Esophagus muscularis mucosa (tissue), 4 donors: ENCODE measurements at regions not wholly inside any gene's neighbourhood (a gene's known extent, or its start where the extent isn't known, plus 50 kb on each side); places are given as distances from the start of the nearest gene placed in this dataset.
"Not testable (repeated sequence)": the region's sequence is repeated elsewhere in the genome, so short reads cannot be mapped to it uniquely, and the experiment has no call there.

Experiments used
- DNase-seq: peaks from one replicate; pipeline ENCODE4 v3.0.0-alpha.2; 2017; ENCODE audit errors: extremely low spot score
- H3K27ac ChIP-seq, 4 donors: fragments of 200-600 bp; sonication (generic); replicated peaks in 1 of 4; 1 replicate in 3 of 4; 2 replicates in 1 of 4; pipeline ENCODE4 v1.5.1; 2016 to 2019; ENCODE audit warnings: mild to moderate bottlenecking in 1 of 4
- H3K27me3 ChIP-seq, 4 donors: fragments of 200-600 bp; sonication (generic); one replicate each; pipeline versions ENCODE4 v1.5.1 to v1.6.0; 2016 to 2019
- H3K36me3 ChIP-seq, 4 donors: fragments of 200-600 bp; sonication (generic); one replicate each; pipeline ENCODE4 v1.5.1; 2016 to 2019
- H3K4me1 ChIP-seq, 4 donors: fragments of 200-600 bp; sonication (generic); one replicate each; pipeline ENCODE4 v1.5.1; 2016 to 2019
- H3K4me3 ChIP-seq, 4 donors: fragments of 200-600 bp; sonication (generic); 1 replicate in 2 of 4; 2 replicates in 2 of 4; pipeline ENCODE4 v1.5.1; 2016 to 2019; ENCODE audit warnings: mild to moderate bottlenecking in 4 of 4, moderate library complexity in 1 of 4
- H3K9me3 ChIP-seq, 4 donors: fragments of 200-600 bp; sonication (generic); 1 replicate in 3 of 4; 2 replicates in 1 of 4; pipeline ENCODE4 v1.5.1; 2016 to 2019
- CTCF ChIP-seq, 3 experiments: fragments of 200-600 bp in 2 of 3; fragments of 450-650 bp in 1 of 3; sonication (generic) in 2 of 3; IDR thresholded peaks; one replicate each; pipeline ENCODE4 v1.5.1; 2017 to 2019; ENCODE audit warnings: antibody characterized with exemption in 3 of 3, mild to moderate bottlenecking in 2 of 3, moderate library complexity in 1 of 3
- EP300 ChIP-seq: sonication (generic); formaldehyde crosslinking; IDR thresholded peaks from one replicate; pipeline ENCODE4 v1.6.1; 2017; ENCODE audit warnings: antibody characterized with exemption
- POLR2A ChIP-seq: fragments of 450-650 bp; IDR thresholded peaks from one replicate; pipeline ENCODE4 v1.6.1; 2017; ENCODE audit warnings: antibody characterized with exemption, moderate library complexity, mild to moderate bottlenecking, low read depth
- POLR2AphosphoS5 ChIP-seq, 2 donors: sonication (generic); formaldehyde crosslinking; IDR thresholded peaks; one replicate each; pipeline ENCODE4 v1.6.1; 2017; ENCODE audit warnings: antibody characterized with exemption in 2 of 2
- WGBS: methylation state at CpG from one replicate; pipeline ENCODE4 v1.1.5; 2018; 5-methylcytosine and 5-hydroxymethylcytosine counted together
- intact Hi-C: fragments of 100-400 bp; cut with DNase I; formaldehyde crosslinking; loops from one replicate; pipeline ENCODE4 v1.15.1; 2023

GRCh38 chrX:114028907-114029662 lies 554.8 kb upstream of the HTR2C start:
- TF ChIP-seq POLR2A (no peak), CTCF (IDR thresholded peaks at IDR 0.05) (no peak), POLR2AphosphoS5 (IDR thresholded peaks at IDR 0.05) (no peak), EP300 (no peak)
- 84% methylated on average over 5 of the region's 5 CpGs for WGBS
- Histone ChIP-seq H3K4me1 (no peaks in the 10 kb centered on the region), H3K27me3 (no peaks in the 10 kb centered on the region), H3K36me3 (no peaks in the 10 kb centered on the region), H3K27ac (no peak overlapping the region), H3K4me3 (no peak overlapping the region), H3K9me3 (no peaks in the 10 kb centered on the region)
- no peak for DNase-seq
- intact Hi-C loops: no loop called here

GRCh38 chrX:114017086-114017485 lies 566.8 kb upstream of the HTR2C start:
- no peaks in the 10 kb centered on the region for H3K36me3 ChIP-seq
- no peaks in the 10 kb centered on the region for H3K9me3 ChIP-seq
- no peak for DNase-seq
- no peak overlapping the region for H3K4me3 ChIP-seq
- H3K27ac ChIP-seq: no peak overlapping the region
- TF ChIP-seq EP300 (no peak), POLR2AphosphoS5 (IDR thresholded peaks at IDR 0.05) (no peak), CTCF (IDR thresholded peaks at IDR 0.05) (no peak), POLR2A (no peak)
- intact Hi-C loops: no loop called here
- WGBS: 93% methylated on average over 2 of the region's 2 CpGs
- H3K27me3 ChIP-seq: no peaks in the 10 kb centered on the region
- no peaks in the 10 kb centered on the region for H3K4me1 ChIP-seq

GRCh38 chrX:114015966-114016365 lies 567.9 kb upstream of the HTR2C start:
- Histone ChIP-seq H3K9me3 (no peaks in the 10 kb centered on the region), H3K4me3 (no peak overlapping the region), H3K4me1 (no peaks in the 10 kb centered on the region), H3K36me3 (no peaks in the 10 kb centered on the region), H3K27ac (no peak overlapping the region), H3K27me3 (no peaks in the 10 kb centered on the region)
- intact Hi-C loops: no loop called here
- no peak for DNase-seq
- 84% methylated on average over 6 of the region's 6 CpGs for WGBS
- no peak for TF ChIP-seq POLR2A
- no peak for TF ChIP-seq POLR2AphosphoS5 (IDR thresholded peaks at IDR 0.05)
- no peak for TF ChIP-seq CTCF (IDR thresholded peaks at IDR 0.05)
- TF ChIP-seq EP300: no peak

- Histone ChIP-seq H3K9me3 (no peaks in the 10 kb centered on the region), H3K27me3 (no peaks in the 10 kb centered on the region), H3K27ac (no peak overlapping the region), H3K4me3 (no peak overlapping the region), H3K4me1 (no peaks in the 10 kb centered on the region), H3K36me3 (no peaks in the 10 kb centered on the region)
- intact Hi-C loops: no loop called here
- no peak for DNase-seq
- 76% methylated on average over 3 of the region's 3 CpGs for WGBS
- TF ChIP-seq CTCF (IDR thresholded peaks at IDR 0.05) (no peak), EP300 (no peak), POLR2AphosphoS5 (IDR thresholded peaks at IDR 0.05) (no peak), POLR2A (no peak)
Measured at GRCh38 chrX:114006664-114007063, 577.2 kb upstream of the HTR2C start.

- Histone ChIP-seq H3K27ac (no peak overlapping the region), H3K27me3 (no peaks in the 10 kb centered on the region), H3K9me3 (no peaks in the 10 kb centered on the region), H3K36me3 (no peaks in the 10 kb centered on the region), H3K4me3 (no peak overlapping the region), H3K4me1 (no peaks in the 10 kb centered on the region)
- DNase-seq: no peak
- WGBS: 95% methylated on average over 1 of the region's 1 CpG
- intact Hi-C loops: no loop called here
- TF ChIP-seq CTCF (IDR thresholded peaks at IDR 0.05) (no peak), EP300 (no peak), POLR2AphosphoS5 (IDR thresholded peaks at IDR 0.05) (no peak), POLR2A (no peak)
Measured at GRCh38 chrX:113996781-113997180, 587.1 kb upstream of the HTR2C start.

- H3K27ac ChIP-seq, H3K4me3 ChIP-seq, DNase-seq, H3K9me3 ChIP-seq, H3K4me1 ChIP-seq, H3K27me3 ChIP-seq, H3K36me3 ChIP-seq, intact Hi-C loops: not testable (repeated sequence)
- WGBS: 79% methylated on average over 9 of the region's 9 CpGs
Measured at GRCh38 chrX:113991720-113992119, 592.2 kb upstream of the HTR2C start.

GRCh38 chrX:113990669-113991068 lies 593.2 kb upstream of the HTR2C start:
- intact Hi-C loops, H3K27ac ChIP-seq, H3K4me3 ChIP-seq, H3K36me3 ChIP-seq, H3K27me3 ChIP-seq, H3K4me1 ChIP-seq, H3K9me3 ChIP-seq, DNase-seq: not testable (repeated sequence)
- 34% methylated on average over 5 of the region's 5 CpGs for WGBS
